GM19397 (cell line): ENCODE measurements at regions not wholly inside any gene's neighbourhood (a gene's known extent, or its start where the extent isn't known, plus 50 kb on each side); places are given as distances from the start of the nearest gene placed in this dataset.
A peak's percentile ranks its signal among the peaks of the same experiment; 100 is the strongest.

Source experiments
- ATAC-seq: cut with Tn5 transposase; IDR thresholded peaks from one replicate; pipeline ENCODE4 v1.9.1; 2021; ENCODE audit warnings: mild to moderate bottlenecking, moderate library complexity; ENCODE audit not compliant: unreplicated experiment

GRCh38 chr9:26331223-26331622 is 561.4 kb downstream of the CAAP1 start:
- no peak for ATAC-seq

GRCh38 chr9:26329974-26330373 is 562.6 kb downstream of the CAAP1 start:
- ATAC-seq, result no peak

DNA sequence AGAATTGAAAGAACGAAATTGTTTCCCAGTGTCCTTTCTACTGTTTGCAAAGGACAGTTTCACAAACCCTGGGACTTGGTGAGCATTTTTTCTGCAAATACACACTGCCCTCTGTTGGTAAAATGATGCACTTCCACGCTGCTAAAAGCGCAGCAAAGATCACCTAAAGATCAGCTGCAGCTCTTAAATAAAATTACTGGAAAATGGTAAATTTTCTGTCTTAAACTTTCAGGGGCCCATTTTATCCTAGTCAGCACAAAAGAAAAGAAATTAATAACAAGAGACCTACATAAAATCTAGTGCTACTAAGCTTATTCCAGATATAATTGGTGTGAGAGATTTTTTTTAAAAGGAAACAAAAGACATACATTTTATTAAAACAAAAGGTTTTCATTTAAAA is 566.0 kb downstream of the CAAP1 start:
- ATAC-seq, result peak; percentile 71

DNA sequence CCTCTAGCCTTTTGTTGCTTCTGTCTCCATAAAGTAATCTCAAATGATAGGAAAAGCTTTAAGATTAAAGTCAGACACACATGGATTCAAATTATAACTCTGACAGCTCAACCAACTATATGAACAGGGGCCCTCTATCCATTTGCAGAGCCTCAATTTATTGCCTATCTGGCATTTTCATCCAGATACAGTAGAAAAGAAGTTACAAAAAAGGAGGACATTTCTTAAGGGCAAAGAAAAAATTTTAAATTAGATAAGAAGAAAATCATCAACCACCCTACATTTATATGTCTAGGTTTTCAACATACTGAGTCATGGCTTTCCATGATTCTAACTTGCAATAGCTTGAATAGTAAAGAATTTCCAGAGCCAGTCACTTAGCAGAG is 567.2 kb downstream of the CAAP1 start:
- no peak for ATAC-seq

- no peak for ATAC-seq
Measured at GRCh38 chr9:26324786-26325443, 567.7 kb downstream of the CAAP1 start.

- no peak for ATAC-seq
Measured at GRCh38 chr9:26321935-26322334, 570.7 kb downstream of the CAAP1 start.

- ATAC-seq, result no peak
Measured at GRCh38 chr9:26319859-26320258, 572.7 kb downstream of the CAAP1 start.

- no peak for ATAC-seq
Measured at GRCh38 chr9:26313108-26313507, 579.5 kb downstream of the CAAP1 start.

DNA sequence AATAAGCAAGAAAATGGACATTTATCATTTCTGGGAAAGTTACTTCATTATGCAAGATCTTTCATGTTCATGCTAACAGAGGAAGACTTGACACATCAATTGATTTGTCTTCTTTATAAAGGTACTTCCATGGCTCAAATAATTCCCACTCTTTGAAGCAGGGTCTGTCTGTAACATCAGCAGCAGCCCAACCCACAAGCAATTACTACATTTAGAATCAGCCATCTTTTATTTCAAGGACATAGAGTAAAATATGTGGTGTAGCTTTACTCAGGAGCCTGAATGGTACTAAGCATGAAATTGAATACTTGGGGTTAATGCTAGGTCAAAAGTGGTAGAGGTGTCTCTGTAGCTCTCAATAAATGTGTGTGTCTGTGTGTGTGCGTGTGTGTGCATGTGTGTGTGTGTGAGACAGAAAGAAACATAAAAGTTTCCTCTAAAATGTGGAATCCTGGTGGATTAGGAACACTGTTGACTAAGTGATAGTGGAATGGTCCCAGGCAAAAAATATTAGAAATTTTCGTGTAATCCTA is 581.1 kb downstream of the CAAP1 start:
- ATAC-seq, result no peak

GRCh38 chr9:26310294-26310693 is 582.3 kb downstream of the CAAP1 start:
- no peak for ATAC-seq

DNA sequence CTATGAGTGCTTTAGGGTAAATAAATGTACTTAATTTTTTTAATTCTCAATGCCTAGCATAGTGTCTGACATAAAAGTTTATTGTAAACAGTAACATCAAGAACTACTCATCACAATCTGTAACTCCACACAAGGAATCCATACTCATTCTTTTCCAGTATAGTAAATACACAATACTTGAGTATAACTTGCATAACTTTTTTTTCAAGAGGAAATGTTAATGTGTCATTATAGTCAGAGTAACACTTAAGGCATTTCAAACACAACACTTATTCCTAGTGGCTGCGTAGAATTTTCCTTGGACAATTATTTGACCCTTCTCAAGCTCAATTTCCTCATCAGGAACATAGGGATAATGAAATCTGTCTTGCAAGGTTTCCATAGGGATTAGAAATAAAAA is 584.3 kb downstream of the CAAP1 start:
- ATAC-seq, result no peak

DNA sequence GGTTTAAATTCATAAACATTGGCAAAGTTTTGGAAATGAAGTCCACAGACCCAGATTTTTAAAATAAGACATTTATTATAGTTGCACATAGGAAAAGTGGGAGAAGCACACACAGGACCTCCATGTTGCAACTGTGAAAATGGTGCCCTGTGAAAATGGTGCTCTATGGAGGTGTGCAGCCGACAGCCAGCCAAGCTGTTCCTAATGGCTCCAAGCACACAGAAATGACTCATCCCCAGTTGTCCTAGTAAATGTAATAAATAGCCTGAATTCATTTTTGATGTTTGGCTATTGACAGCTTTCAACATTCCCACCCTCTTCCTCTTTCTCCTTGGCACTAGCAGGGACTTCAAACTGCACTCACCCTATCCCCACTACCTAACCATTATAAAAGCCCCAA is 590.9 kb downstream of the CAAP1 start:
- ATAC-seq, result no peak

- ATAC-seq, result no peak
Measured at GRCh38 chr9:26301046-26301445, 591.6 kb downstream of the CAAP1 start.

DNA sequence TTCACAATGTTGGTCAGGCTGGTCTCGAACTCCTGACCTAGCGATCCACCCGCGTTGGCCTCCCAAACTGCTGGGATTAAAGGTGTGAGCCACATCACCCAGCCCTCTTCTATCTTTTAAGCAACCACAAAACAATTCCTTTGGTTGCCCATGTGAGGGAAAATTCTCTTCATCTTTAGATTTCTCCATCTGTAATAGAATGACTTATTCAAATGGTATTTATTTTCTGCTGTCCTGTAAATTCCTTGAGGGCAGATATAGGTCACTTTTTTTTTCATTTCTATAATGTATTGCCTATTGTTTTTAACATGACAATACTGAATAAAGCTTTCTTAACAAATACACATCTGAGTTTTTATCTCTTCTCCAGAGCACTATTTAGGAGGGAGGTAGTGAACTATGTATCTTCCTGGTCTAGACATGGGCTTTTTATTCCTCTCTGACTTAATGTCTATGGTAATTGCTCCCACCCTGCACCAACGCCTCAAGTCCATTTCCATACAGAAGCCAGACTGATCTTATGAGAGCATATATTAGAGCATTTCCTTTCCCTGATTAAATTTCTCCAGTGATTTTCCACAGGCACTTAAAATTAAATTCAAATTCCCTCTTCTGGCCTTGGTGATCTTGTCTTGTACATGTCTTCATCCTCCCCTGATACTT is 595.6 kb downstream of the CAAP1 start:
- no peak for ATAC-seq

GRCh38 chr9:26292943-26293342 is 599.7 kb downstream of the CAAP1 start:
- no peak for ATAC-seq

GRCh38 chr9:26271495-26272122 is 593.4 kb upstream of the TUSC1 start:
- ATAC-seq, result no peak

- no peak for ATAC-seq
Measured at GRCh38 chr9:26266146-26266793, 588.0 kb upstream of the TUSC1 start.

- ATAC-seq, result no peak
Measured at GRCh38 chr9:26264709-26265601, 586.7 kb upstream of the TUSC1 start.

DNA sequence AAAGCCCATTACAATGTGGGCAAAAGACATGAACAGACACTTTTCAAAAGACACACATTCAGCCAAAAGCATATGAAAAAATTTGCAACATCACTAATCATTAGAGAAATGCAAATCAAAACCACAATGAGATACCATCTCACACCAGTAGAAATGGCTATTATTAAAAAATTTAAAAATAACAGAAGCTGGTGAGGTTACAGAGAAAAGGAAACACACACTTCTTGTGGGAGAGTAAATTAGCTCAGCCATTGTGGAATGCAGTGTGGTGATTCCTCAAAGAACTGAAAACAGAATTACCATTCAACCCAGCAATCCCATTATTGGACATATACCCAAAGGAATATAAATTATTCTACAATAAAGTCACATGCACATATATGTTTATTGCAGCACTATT is 585.2 kb upstream of the TUSC1 start:
- no peak for ATAC-seq

GRCh38 chr9:26262421-26263107 is 584.3 kb upstream of the TUSC1 start:
- no peak for ATAC-seq
